H1 (cell line): ENCODE measurements at regions not wholly inside any gene's neighbourhood (a gene's known extent, or its start where the extent isn't known, plus 50 kb on each side); places are given as distances from the start of the nearest gene placed in this dataset.

Experiments used
- CTCF ChIA-PET: fragments of 300-600 bp; sonication (Branson Sonifier 250); formaldehyde crosslinking; loops from one replicate; lab custom pipeline; 2021; ENCODE audit not compliant: partially characterized antibody; lab: Charles Lee
- POLR2A ChIA-PET: fragments of 300-600 bp; sonication (Branson Sonifier 250); formaldehyde crosslinking; loops from one replicate; lab custom pipeline; 2021; ENCODE audit warnings: inconsistent platforms; ENCODE audit not compliant: partially characterized antibody; lab: Charles Lee
- DNase-seq, 2 experiments: peaks; one replicate each; pipeline versions ENCODE4 v3.0.0 to v3.0.0-alpha.2; 2010 to 2022; ENCODE audit warnings: low spot score in 2 of 2, low read depth in 1 of 2, mixed read lengths in 1 of 2
- FAIRE-seq: peaks from 2 replicates; lab custom pipeline; 2011; peaks lifted over from hg19 to GRCh38; lab: Jason Lieb, UNC
- H2AFZ ChIP-seq: 2 replicates; pipeline ENCODE4 v1.8.1; 2012; ENCODE audit warnings: low read length, inconsistent platforms
- H2AK5ac ChIP-seq: 2 replicates; pipeline ENCODE4 v1.6.1; 2013; ENCODE audit warnings: low read depth, low read length
- H2BK120ac ChIP-seq: replicated peaks from 2 replicates; pipeline ENCODE3; 2013; ENCODE audit warnings: low read depth, low read length, inconsistent platforms
- H2BK12ac ChIP-seq: 2 replicates; pipeline ENCODE4 v1.6.1; 2013; ENCODE audit warnings: low read depth, low read length
- H2BK15ac ChIP-seq: 2 replicates; pipeline ENCODE4 v1.6.1; 2013; ENCODE audit warnings: low read length
- H2BK20ac ChIP-seq: 2 replicates; pipeline ENCODE4 v1.6.1; 2013; ENCODE audit warnings: low read length
- H2BK5ac ChIP-seq: 2 replicates; pipeline ENCODE4 v1.6.1; 2013; ENCODE audit warnings: low read depth, low read length
- H3K14ac ChIP-seq: 2 replicates; pipeline ENCODE4 v1.6.1; 2013; ENCODE audit warnings: inconsistent platforms; ENCODE audit not compliant: insufficient read length
- H3K18ac ChIP-seq: 2 replicates; pipeline ENCODE4 v1.6.1; 2013; ENCODE audit warnings: low read length; ENCODE audit errors: extremely low read depth
- H3K23ac ChIP-seq: 2 replicates; pipeline ENCODE4 v1.6.1; 2013; ENCODE audit warnings: inconsistent platforms; ENCODE audit not compliant: insufficient read length
- H3K23me2 ChIP-seq: 2 replicates; pipeline ENCODE4 v1.6.1; 2013; ENCODE audit warnings: low read depth, low read length
- H3K27ac ChIP-seq: 2 replicates; pipeline ENCODE4 v1.6.1; 2011; ENCODE audit warnings: low read depth, low read length, inconsistent platforms
- H3K27me3 ChIP-seq, 4 experiments: replicated peaks in 1 of 4; 1 replicate in 1 of 4; 2 replicates in 3 of 4; pipeline versions ENCODE4 v1.6.1 to v1.8.1; 2011 to 2013; ENCODE audit warnings: low read length in 3 of 4, mild to moderate bottlenecking in 3 of 4, inconsistent platforms in 2 of 4, mixed read lengths in 2 of 4, moderate library complexity in 1 of 4; ENCODE audit not compliant: control insufficient read depth in 3 of 4, insufficient read depth in 3 of 4; ENCODE audit errors: extremely low read depth in 1 of 4
- H3K36me3 ChIP-seq, 4 experiments: 2 replicates each; pipeline versions ENCODE4 v1.6.1 to v1.8.1; 2011 to 2013; ENCODE audit warnings: mild to moderate bottlenecking in 4 of 4, low read length in 3 of 4, moderate library complexity in 2 of 4, control low read depth in 1 of 4, inconsistent platforms in 1 of 4; ENCODE audit not compliant: insufficient read depth in 4 of 4, control insufficient read depth in 2 of 4
- H3K4ac ChIP-seq: replicated peaks from 2 replicates; pipeline ENCODE3; 2013; ENCODE audit warnings: low read length, low read depth, mixed read lengths, inconsistent platforms; ENCODE audit not compliant: insufficient read length
- H3K4me1 ChIP-seq, 4 experiments: replicated peaks in 1 of 4; 1 replicate in 1 of 4; 2 replicates in 3 of 4; pipeline versions ENCODE4 v1.6.1 to v1.8.1; 2011 to 2013; ENCODE audit warnings: low read length in 3 of 4, inconsistent platforms in 2 of 4, mixed read lengths in 1 of 4; ENCODE audit not compliant: insufficient read depth in 4 of 4, control insufficient read depth in 3 of 4
- H3K4me2 ChIP-seq, 2 experiments: 2 replicates each; pipeline versions ENCODE4 v1.6.1 to v1.8.1; 2011 to 2013; ENCODE audit warnings: low read depth in 2 of 2, low read length in 2 of 2, control low read depth in 1 of 2, inconsistent platforms in 1 of 2, mild to moderate bottlenecking in 1 of 2; ENCODE audit not compliant: insufficient read depth in 1 of 2
- H3K4me3 ChIP-seq, 4 experiments: fragments of 200-600, 300-600 bp in 1 of 4; sonication (generic), shearing (Covaris generic), sonication (Bioruptor Twin) in 1 of 4; 2 replicates each; pipeline versions ENCODE4 v1.5.1 to v1.8.1; 2011 to 2016; ENCODE audit warnings: low read length in 4 of 4, low read depth in 3 of 4, control low read depth in 2 of 4, inconsistent platforms in 2 of 4, mild to moderate bottlenecking in 2 of 4, mixed read lengths in 1 of 4, moderate library complexity in 1 of 4; ENCODE audit not compliant: insufficient read depth in 2 of 4; ENCODE audit errors: extremely low read depth in 1 of 4
- H3K56ac ChIP-seq: replicated peaks from 2 replicates; pipeline ENCODE3; 2013; ENCODE audit warnings: low read depth, mild to moderate bottlenecking, mixed read lengths, low read length, inconsistent platforms; ENCODE audit not compliant: insufficient read length
- H3K79me1 ChIP-seq: 2 replicates; pipeline ENCODE4 v1.6.1; 2013; ENCODE audit warnings: low read depth, low read length, control low read depth
- H3K79me2 ChIP-seq, 2 experiments: 2 replicates each; pipeline versions ENCODE4 v1.6.1 to v1.8.1; 2012 to 2013; ENCODE audit warnings: low read length in 2 of 2, mild to moderate bottlenecking in 2 of 2, inconsistent platforms in 1 of 2; ENCODE audit not compliant: insufficient read depth in 2 of 2, control insufficient read depth in 1 of 2
- H3K9ac ChIP-seq, 4 experiments: replicated peaks in 1 of 4; 1 replicate in 1 of 4; 2 replicates in 3 of 4; pipeline versions ENCODE4 v1.6.1 to v1.8.1; 2011 to 2013; ENCODE audit warnings: low read depth in 3 of 4, low read length in 3 of 4, control low read depth in 2 of 4, mild to moderate bottlenecking in 2 of 4, moderate library complexity in 2 of 4, inconsistent platforms in 1 of 4; ENCODE audit errors: extremely low read depth in 1 of 4
- H3K9me3 ChIP-seq, 2 experiments: 2 replicates each; pipeline versions ENCODE4 v1.6.1 to v1.8.1; 2012 to 2013; ENCODE audit warnings: mild to moderate bottlenecking in 2 of 2, moderate library complexity in 2 of 2, control low read depth in 1 of 2, inconsistent platforms in 1 of 2, low read depth in 1 of 2, low read length in 1 of 2, mixed read lengths in 1 of 2; ENCODE audit not compliant: insufficient read depth in 2 of 2
- H4K20me1 ChIP-seq, 2 experiments: replicated peaks in 1 of 2; 2 replicates each; pipeline versions ENCODE3 to v1.8.1; 2011 to 2013; ENCODE audit warnings: inconsistent platforms in 2 of 2, low read length in 2 of 2, mild to moderate bottlenecking in 1 of 2; ENCODE audit not compliant: insufficient read depth in 2 of 2, control insufficient read depth in 1 of 2
- H4K5ac ChIP-seq: 2 replicates; pipeline ENCODE4 v1.6.1; 2013; ENCODE audit warnings: low read length, low read depth, mixed read lengths, inconsistent platforms; ENCODE audit not compliant: insufficient read length
- H4K8ac ChIP-seq: 2 replicates; pipeline ENCODE4 v1.8.0; 2013; ENCODE audit warnings: mild to moderate bottlenecking, moderate library complexity, low read length, inconsistent platforms; ENCODE audit not compliant: insufficient read depth; ENCODE audit errors: extremely low read depth
- H4K91ac ChIP-seq: replicated peaks from 2 replicates; pipeline ENCODE3; 2013; ENCODE audit warnings: low read length, mixed read lengths, inconsistent platforms; ENCODE audit not compliant: insufficient read length
- ATF3 ChIP-seq: IDR thresholded peaks from 2 replicates; pipeline ENCODE4 v1.6.1; 2011; ENCODE audit warnings: low read depth, mild to moderate bottlenecking, low read length; ENCODE audit not compliant: insufficient read depth
- FOSL1 ChIP-seq: IDR thresholded peaks from 2 replicates; pipeline ENCODE4 v1.6.1; 2011; ENCODE audit warnings: mild to moderate bottlenecking, low read depth, low read length, moderate library complexity; ENCODE audit not compliant: insufficient read depth
- KDM4A ChIP-seq: IDR thresholded peaks from one replicate; pipeline ENCODE4 v1.7.1; 2012; ENCODE audit warnings: low read depth, mild to moderate bottlenecking, moderate library complexity, low read length, inconsistent platforms; ENCODE audit not compliant: severe bottlenecking
- RFX5 ChIP-seq: IDR thresholded peaks from 2 replicates; pipeline ENCODE4 v1.6.1; 2011; ENCODE audit warnings: low read depth, low read length, improper control_type of control experiment, borderline replicate concordance
- SUZ12 ChIP-seq: fragments of 200-600 bp; sonication (generic); IDR thresholded peaks from 2 replicates; pipeline ENCODE4 v1.6.1; 2012; ENCODE audit warnings: mild to moderate bottlenecking, inconsistent platforms, low read length, moderate library complexity, mixed read lengths
- TBP ChIP-seq: IDR thresholded peaks from 2 replicates; pipeline ENCODE4 v1.6.1; 2011; ENCODE audit warnings: low read depth, low read length, improper control_type of control experiment
- TCF12 ChIP-seq: IDR thresholded peaks from 2 replicates; pipeline ENCODE4 v1.6.1; 2011; ENCODE audit warnings: low read depth, mild to moderate bottlenecking, low read length
- ZNF274 ChIP-seq: IDR thresholded peaks from 2 replicates; pipeline ENCODE4 v1.7.0; 2012; ENCODE audit warnings: low read length, borderline replicate concordance; ENCODE audit errors: extremely low read depth
- WGBS, 2 experiments: shearing (Covaris generic) in 1 of 2; methylation state at CpG; one replicate each; pipeline versions ENCODE4 v1.1.6 to v1.1.7; 2013 to 2015; ENCODE audit warnings: low lambda C conversion rate in 2 of 2, mixed read lengths in 2 of 2, inconsistent platforms in 1 of 2, low coverage in 1 of 2, missing lambda C conversion rate in 1 of 2; ENCODE audit not compliant: insufficient replicate concordance in 2 of 2, insufficient coverage in 1 of 2, insufficient read length in 1 of 2; ENCODE audit errors: extremely low coverage in 1 of 2, missing lambda C conversion rate in 1 of 2; 5-methylcytosine and 5-hydroxymethylcytosine counted together
- TF ChIP-seq, protein P1 (sequence below): IDR thresholded peaks from 2 replicates; pipeline ENCODE4 v1.6.1; 2012; ENCODE audit warnings: inconsistent platforms

GRCh38 chr14:76958980-76959710 is 69.4 kb downstream of the IRF2BPL start:
- no peak overlapping the region for H4K5ac ChIP-seq

More at GRCh38 chr14:76958980-76959710, 69.4 kb downstream of the IRF2BPL start:
- Histone ChIP-seq H3K9me3 (no peaks in the 10 kb centered on the region), H4K91ac (peak overlapping the region; percentile 86), H3K18ac (peak overlapping the region; percentile 88), H2BK20ac (peak overlapping the region; percentile 98), H3K4me1 (peaks cover 41 to 50% (median 47%) of the 10 kb centered on the region in 4 experiments), H3K27me3 (no peaks in the 10 kb centered on the region), H3K4me3 (no peak overlapping the region), H4K20me1 (no peaks in the 10 kb centered on the region), H2BK120ac (peak overlapping the region; percentile 36), H3K4ac (peak overlapping the region; percentile 32), H2BK12ac (peak overlapping the region; percentile 99), H3K56ac (no peak overlapping the region), H2BK15ac (peak overlapping the region; percentile 90), H3K4me2 (no peak overlapping the region), H3K27ac (0 out of 2 replicates have a peak overlapping the region, but pooled peaks have one; percentile 12), H3K36me3 (no peaks in the 10 kb centered on the region), H4K8ac (no peak overlapping the region), H3K23ac (no peak overlapping the region), H3K79me1 (no peaks in the 10 kb centered on the region), H2AFZ (no peak overlapping the region), H2AK5ac (peak overlapping the region; percentile 95), H3K14ac (no peak overlapping the region), H3K79me2 (no peaks in the 10 kb centered on the region), H2BK5ac (peak overlapping the region; percentile 100; the same call in 1 of the 2 replicates), H3K9ac (no peak overlapping the region), H3K23me2 (peaks cover 3% of the 10 kb centered on the region)
- WGBS, 2 experiments, result 85% methylated on average over 8 of the region's 8 CpGs; no CpG with 5 or more reads in 1 of the 2 experiments
- POLR2A ChIA-PET, result interaction anchor here (0.7 to 5.3 kb wide), 8 partner anchors 23 to 72 kb away, joined by 3 to 28 read pairs (median 4); partner anchors contain the start of gene IRF2BPL
- no peak for DNase-seq
- TF ChIP-seq RFX5 (no peak), TBP (no peak), KDM4A (no peak), ZNF274 (no peak), ATF3 (no peak), SUZ12 (no peak), TCF12 (no peak), FOSL1 (no peak)
- TF ChIP-seq, protein P1, sequence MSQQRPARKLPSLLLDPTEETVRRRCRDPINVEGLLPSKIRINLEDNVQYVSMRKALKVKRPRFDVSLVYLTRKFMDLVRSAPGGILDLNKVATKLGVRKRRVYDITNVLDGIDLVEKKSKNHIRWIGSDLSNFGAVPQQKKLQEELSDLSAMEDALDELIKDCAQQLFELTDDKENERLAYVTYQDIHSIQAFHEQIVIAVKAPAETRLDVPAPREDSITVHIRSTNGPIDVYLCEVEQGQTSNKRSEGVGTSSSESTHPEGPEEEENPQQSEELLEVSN, result no peak
- FAIRE-seq, result no peak
- CTCF ChIA-PET, result interaction anchor here (0.9 to 10.4 kb wide), 10 partner anchors 9 to 112 kb away, joined by 3 to 151 read pairs (median 5); no protein-coding TSS in a partner anchor
